GM12864 (cell line): ENCODE measurements at regions not wholly inside any gene's neighbourhood (a gene's known extent, or its start where the extent isn't known, plus 50 kb on each side); places are given as distances from the start of the nearest gene placed in this dataset.

Experiments used
- DNase-seq: peaks from one replicate; pipeline ENCODE4 v3.0.0-alpha.2; 2011; ENCODE audit warnings: low read depth
- H3K4me3 ChIP-seq: 2 replicates; pipeline ENCODE4 v1.5.1; 2011; ENCODE audit warnings: mild to moderate bottlenecking, low read depth, low read length, control low read depth
- TF ChIP-seq, protein P1 (sequence below): IDR thresholded peaks from 2 replicates; pipeline ENCODE4 v1.5.1; 2011; ENCODE audit warnings: low read depth, mild to moderate bottlenecking, moderate library complexity, low read length, control low read depth, inconsistent platforms; ENCODE audit errors: missing control alignments

DNA sequence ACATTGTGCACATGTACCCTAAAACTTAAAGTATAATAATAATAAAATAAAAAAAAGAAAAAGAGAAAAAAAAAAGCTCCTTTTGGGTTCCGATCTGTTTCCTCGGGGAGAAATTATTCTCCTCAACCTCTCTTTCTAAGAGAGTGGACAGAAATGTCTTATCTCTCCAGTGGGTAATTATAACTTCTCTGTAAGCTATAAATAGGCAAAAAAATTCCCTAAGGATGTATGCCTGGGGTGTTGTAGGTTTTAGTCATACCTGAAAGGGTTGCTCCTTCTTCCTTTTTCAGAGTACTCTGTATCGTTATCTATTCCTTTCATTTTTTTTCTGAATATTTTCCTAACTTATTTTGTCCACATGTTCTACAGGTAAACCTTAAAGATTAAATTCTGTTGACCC lies 169.7 kb upstream of the PTPRK start:
- no peak for DNase-seq
- TF ChIP-seq, protein P1, sequence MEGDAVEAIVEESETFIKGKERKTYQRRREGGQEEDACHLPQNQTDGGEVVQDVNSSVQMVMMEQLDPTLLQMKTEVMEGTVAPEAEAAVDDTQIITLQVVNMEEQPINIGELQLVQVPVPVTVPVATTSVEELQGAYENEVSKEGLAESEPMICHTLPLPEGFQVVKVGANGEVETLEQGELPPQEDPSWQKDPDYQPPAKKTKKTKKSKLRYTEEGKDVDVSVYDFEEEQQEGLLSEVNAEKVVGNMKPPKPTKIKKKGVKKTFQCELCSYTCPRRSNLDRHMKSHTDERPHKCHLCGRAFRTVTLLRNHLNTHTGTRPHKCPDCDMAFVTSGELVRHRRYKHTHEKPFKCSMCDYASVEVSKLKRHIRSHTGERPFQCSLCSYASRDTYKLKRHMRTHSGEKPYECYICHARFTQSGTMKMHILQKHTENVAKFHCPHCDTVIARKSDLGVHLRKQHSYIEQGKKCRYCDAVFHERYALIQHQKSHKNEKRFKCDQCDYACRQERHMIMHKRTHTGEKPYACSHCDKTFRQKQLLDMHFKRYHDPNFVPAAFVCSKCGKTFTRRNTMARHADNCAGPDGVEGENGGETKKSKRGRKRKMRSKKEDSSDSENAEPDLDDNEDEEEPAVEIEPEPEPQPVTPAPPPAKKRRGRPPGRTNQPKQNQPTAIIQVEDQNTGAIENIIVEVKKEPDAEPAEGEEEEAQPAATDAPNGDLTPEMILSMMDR, result no peak
- no peak overlapping the region for H3K4me3 ChIP-seq

DNA sequence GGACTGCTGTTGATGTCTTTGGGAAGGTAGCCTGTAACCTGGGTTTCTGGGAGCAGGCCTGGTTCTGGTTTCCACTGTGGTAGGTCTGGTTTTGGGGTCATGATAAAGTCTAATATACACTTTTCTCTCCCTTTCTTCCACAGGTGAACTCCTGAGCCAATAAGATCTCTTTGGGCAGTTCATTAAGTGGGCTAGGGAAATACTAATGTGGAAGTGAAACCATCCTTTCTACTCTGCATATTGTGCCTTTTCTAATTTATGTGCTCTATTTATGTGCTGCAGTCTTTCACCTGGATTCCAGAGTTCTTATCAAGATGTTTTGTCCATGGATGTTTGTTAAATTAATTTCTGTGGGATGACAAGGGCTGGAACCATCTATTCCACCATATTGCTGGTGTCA lies 165.7 kb upstream of the PTPRK start:
- TF ChIP-seq, protein P1, result no peak
- no peak overlapping the region for H3K4me3 ChIP-seq
- no peak for DNase-seq

DNA sequence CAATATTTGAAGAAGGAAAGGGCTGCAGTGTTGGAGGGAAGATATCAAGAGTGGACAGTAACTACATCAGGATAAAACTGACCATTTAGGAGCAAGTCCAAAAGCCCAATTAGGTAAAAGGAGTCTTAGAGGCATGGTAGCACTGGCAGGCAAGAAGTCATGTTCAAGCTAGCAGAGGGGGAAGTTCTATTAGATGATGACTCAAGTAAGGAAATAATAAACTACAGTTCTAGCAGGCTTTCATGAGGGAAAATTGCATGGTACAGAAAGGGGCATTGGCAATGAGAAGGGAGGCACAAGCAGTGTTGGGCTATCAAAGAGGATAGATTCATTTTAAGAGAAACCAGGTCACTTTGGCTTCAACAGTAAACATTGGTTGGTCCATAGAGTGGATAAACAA lies 156.1 kb upstream of the PTPRK start:
- DNase-seq, result no peak
- no peak overlapping the region for H3K4me3 ChIP-seq
- TF ChIP-seq, protein P1, result no peak

DNA sequence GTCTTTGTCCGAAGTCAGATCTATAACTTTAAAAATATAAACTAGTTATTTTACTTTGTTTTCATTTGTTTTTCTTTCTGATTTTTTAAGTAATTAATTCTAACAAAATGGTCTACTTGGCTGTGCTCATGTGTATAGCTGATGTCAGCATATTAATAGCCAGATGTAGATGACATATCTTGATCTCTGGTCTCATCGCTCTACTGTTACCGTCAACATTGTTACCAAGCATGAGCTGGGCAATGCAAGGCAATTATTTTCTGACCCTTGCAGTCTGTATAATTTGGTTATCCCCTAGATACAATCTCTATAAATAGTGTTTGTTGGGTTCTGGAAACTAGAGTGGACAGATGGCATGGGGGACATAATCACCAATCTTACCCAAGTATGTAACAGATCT lies 151.6 kb upstream of the PTPRK start:
- TF ChIP-seq, protein P1, result no peak
- no peak for DNase-seq
- H3K4me3 ChIP-seq, result no peak overlapping the region

DNA sequence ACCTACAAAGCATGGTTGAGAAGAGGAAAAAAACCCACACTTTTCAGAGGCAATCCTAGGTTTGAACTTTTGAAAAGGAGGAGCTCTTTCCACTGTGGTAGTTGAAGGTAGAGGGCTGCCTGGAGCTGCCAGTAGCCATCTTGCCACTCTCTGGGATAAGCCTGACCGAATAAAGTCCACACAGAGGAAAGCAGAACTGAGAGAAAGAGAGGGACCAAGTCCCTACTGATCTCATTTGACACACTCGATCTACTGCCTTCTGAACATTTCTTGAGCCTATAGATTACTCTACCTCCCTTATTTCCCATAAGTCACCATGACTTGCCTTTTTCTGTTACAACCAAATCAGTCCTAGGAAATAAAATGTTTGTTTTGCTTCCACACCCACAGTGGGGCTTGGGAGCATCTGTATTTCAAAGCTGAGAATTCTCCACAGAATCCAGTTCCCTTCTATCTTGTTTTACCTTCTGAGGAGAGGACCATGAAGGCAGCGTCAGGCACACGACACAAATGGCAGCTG lies 147.0 kb upstream of the PTPRK start:
- H3K4me3 ChIP-seq, result no peak overlapping the region
- TF ChIP-seq, protein P1, result no peak
- no peak for DNase-seq

DNA sequence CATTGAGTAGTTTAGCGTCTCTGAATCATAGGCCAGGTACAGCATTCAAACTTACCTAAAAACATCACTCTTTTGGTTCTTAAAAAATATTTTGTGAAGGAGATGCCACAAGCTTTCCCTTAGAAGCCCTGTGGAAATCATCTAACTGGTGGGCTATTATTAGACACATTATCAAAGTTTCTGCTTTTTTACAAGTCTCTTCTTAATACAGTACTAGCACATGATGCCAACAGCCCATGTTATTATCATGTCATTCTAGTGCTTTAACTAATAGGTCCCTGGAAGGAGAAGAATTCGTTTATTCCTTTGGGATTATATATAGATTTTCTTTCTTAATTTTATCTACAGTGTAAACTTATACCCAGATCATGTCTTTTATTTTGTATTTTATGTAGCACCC lies 146.0 kb upstream of the PTPRK start:
- TF ChIP-seq, protein P1, result no peak
- DNase-seq, result no peak
- no peak overlapping the region for H3K4me3 ChIP-seq

DNA sequence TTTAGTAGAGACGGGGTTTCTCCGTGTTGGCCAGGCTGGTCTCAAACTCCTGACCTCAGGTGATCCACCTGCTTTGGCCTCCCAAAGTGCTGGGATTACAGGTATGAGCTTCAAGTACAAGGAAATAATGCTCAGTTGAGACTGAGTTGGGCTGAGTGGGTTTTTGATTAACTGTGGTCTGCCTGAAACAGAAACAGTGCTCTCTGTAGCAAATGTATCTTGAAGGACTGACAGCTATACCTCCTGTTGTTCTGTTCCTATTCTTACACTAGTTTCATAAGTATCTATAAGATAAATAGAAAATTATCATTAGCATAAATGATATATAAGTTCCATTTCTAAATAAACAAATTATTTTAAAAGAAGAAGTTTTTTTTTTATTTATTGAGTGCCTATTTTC lies 142.8 kb upstream of the PTPRK start:
- H3K4me3 ChIP-seq, result no peak overlapping the region
- TF ChIP-seq, protein P1, result no peak
- DNase-seq, result no peak
